SW480 (cell line): ENCODE measurements at regions not wholly inside any gene's neighbourhood (a gene's known extent, or its start where the extent isn't known, plus 50 kb on each side); places are given as distances from the start of the nearest gene placed in this dataset.
"Not testable (repeated sequence)": the region's sequence is repeated elsewhere in the genome, so short reads cannot be mapped to it uniquely, and the experiment has no call there.

Source experiments
- DNase-seq: peaks from one replicate; pipeline ENCODE4 v3.0.0-alpha.2; 2016; ENCODE audit warnings: low spot score

DNA sequence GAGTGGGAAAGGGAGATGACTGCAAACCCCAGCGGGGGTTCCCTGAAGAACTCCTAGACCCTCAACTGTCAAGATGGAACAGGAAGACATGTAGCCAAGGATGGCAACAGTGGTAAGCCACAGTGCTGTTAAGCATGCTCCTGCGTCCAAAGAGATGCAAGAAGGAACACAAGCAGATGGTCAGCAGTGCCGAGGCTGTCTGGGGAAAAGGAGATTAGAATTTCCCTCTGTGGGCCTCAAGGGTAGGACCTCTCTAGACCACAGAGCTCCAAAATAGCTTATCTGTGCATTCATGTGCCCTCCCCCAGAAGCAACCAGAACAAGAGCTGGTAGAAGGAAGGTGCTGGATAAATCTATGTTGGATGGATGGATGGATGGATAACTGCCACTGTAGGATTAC is 82.0 kb upstream of the CPEB2 start:
- no peak for DNase-seq

- DNase-seq: no peak
These were observed 81.4 kb upstream of the CPEB2 start for GRCh38 chr4:14920759-14921320.

DNA sequence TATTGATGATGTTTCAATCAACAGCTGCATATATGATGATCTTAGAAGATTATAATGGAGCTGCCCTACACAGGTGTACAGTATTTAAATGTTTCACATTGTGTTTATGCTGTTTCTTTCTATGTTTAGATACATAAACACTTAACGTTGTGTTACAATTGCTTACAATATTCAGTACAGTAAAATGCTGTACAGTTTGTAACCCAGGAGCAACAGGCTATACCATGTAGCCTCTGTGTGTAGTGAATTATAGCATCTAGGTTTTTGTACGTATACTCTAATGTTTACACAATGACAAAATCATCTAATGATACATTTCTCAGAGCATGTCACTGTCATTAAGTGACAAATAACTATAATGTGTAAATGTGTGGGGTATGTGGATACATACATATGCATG is 80.5 kb upstream of the CPEB2 start:
- not testable (repeated sequence) for DNase-seq

- DNase-seq: no peak
These were observed 78.0 kb upstream of the CPEB2 start for GRCh38 chr4:14924076-14924811.

DNA sequence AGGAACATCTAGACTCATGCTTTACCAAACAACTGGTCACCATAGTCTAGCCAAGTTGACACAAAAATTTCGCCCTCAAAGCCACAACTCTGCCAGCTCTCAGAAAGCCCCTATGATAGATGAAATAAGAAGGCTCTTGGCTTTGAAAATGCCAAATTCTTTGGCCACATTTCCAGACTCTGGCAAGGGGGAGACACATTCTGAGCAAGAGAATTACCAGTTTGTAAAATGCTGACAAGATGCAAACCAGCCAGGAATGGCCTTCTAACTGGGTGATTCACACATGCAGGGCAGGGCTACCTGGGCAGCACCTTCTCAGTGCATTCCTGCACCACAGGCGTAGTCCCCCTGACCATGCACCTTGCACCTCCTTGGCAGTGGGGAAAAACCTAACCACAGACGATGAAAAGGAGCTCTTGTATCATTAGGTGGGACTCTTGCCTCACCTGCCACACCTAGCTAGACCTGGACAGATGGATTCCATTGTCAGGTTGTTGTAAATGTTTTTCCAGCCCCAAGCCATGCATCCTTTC is 77.4 kb upstream of the CPEB2 start:
- peak; percentile 2 for DNase-seq

DNA sequence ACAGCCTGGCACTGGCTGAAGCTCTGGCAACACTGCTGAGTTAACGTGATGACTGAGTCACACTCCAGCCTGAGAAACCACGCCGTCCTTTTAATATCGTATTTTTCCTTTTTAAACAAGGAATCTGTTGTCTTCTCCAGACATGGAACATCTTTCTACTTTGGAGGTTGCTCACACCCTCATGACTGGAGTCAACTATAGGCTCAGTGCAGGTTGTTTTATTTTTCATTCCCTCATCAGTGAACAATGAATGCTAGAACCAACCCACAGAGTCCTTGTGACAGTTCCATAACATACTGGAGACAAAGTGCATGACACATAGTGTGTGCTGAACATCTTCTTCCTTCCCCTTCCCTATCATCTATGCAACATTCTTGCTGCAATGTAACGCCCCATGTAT is 76.8 kb upstream of the CPEB2 start:
- no peak for DNase-seq

GRCh38 chr4:14926368-14926767 is 75.9 kb upstream of the CPEB2 start:
- DNase-seq: no peak

DNA sequence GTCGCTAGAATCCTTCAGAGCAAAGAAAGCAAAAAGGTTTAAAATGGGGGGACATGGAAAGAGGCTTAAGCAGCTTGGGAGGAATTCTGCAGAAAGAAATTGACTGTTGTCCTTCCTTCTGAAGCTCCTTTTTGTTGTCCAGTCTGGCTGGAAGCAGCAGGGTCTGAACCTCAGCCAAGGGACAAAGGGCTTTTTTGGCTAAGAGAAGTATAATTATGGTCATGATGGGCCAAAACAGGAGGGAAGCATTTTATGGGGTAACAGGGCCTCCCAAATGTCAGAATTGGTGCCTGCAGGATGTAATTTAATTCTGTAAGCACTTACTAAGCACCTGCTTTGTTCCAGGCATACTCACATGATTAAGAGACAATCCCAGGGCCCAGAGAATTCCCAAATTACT is 74.2 kb upstream of the CPEB2 start:
- DNase-seq: no peak

DNA sequence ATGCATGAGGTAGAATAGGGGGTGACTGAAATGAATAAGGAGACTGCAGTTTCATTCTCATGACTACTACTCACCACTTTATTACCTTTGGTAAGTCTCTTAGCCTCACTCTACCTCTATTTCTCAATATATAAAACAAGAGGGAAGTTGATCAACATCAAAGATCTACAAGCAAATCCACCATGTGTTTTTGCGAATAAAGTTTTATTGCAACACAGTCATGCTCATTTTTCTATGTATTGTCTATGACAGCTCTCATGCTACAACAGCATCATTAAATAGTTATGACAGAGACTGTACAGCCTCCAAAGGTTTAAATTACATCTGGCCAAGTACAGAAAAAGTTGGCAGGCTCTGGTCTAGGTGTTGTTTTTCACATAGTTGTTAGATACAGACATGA is 72.6 kb upstream of the CPEB2 start:
- no peak for DNase-seq

GRCh38 chr4:14934704-14935390 is 67.4 kb upstream of the CPEB2 start:
- DNase-seq: no peak

DNA sequence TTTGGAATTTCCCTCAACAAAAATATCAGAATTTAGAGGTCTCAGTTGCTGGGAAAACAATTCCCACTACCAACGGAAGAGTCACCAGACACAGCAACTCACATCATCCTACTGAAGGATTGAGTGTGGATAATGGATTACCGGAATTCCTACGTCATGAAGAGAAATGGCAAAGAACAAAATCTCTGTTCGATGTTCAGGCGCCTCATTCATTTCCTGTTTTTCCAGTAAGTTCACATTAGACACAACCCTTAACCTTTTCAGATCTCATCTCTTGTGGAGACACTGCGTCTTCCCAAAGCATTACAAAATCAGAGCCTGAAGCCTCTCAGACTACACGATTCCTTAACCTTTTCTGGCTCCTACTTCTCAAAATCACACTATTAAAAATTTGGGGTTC is 58.5 kb upstream of the CPEB2 start:
- no peak for DNase-seq

DNA sequence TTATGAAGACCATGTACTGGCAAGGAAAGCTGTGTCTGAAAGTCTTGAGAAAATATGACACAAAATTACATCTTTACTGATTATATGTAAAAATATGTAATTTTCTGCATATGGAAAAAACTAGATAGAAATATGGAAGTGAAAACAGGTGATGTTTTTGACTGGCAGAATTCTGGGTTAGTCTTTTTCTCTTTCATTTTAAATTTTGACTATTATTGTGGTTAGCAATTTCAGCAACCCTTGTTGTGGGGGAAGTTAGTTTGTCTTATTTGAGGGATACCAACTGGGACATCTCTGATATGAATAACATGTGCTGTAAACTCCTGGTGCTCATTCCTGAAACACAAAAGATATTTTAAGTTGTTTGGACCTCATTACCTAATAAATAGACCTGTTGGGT is 49.9 kb upstream of the CPEB2 start:
- no peak for DNase-seq
